ENCODE measurements at regions not wholly inside any gene's neighbourhood (a gene's known extent, or its start where the extent isn't known, plus 50 kb on each side); places are given as distances from the start of the nearest gene placed in this dataset.
A peak's percentile ranks its signal among the peaks of the same experiment; 100 is the strongest.

DNA sequence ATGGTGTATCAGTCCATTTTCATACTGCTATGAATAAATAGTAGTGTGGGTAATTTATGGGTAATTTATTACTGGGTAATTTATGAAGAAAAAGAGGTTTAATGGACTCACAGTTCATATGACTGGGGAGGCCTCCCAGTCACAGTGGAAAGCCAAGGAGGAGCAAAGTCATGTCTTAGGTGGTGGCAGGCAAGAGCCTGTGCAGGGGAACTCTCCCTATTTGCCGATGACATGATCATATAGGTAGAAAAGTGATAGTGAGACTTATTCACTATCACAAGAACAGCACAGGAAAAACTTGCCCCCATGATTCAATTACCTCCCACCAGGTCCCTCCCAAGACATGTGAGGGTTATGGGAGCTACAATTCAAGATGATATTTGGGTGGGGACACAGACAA is 1137.7 kb downstream of the UQCRFS1 start:
- Histone ChIP-seq H3K4me3 (no peak overlapping the region), H3K9me3 (no peaks in the 10 kb centered on the region), H3K36me3 (no peaks in the 10 kb centered on the region), H3K27me3 (no peaks in the 10 kb centered on the region), H3K27ac (no peak overlapping the region), H3K4me1 (no peaks in the 10 kb centered on the region)
- no peak for TF ChIP-seq CTCF (IDR thresholded peaks at IDR 0.05)
- ATAC-seq = no peak
- DNase-seq = no peak
- intact Hi-C loops (cut with DNase I) = no loop called here

GRCh38 chr19:28074773-28075172 is 1138.2 kb downstream of the UQCRFS1 start:
- DNase-seq (no peak), ATAC-seq (no peak)
- H3K27ac ChIP-seq = no peak overlapping the region
- no peak for TF ChIP-seq CTCF (IDR thresholded peaks at IDR 0.05)
- intact Hi-C loops (cut with DNase I) = no loop called here
- no peaks in the 10 kb centered on the region for H3K4me1 ChIP-seq
- H3K4me3 ChIP-seq = no peak overlapping the region
- H3K36me3 ChIP-seq = no peaks in the 10 kb centered on the region
- H3K9me3 ChIP-seq = no peaks in the 10 kb centered on the region
- no peaks in the 10 kb centered on the region for H3K27me3 ChIP-seq

GRCh38 chr19:28067882-28068281 is 1145.1 kb downstream of the UQCRFS1 start:
- no peak overlapping the region for H3K27ac ChIP-seq

GRCh38 chr19:28066988-28067387 is 1146.0 kb downstream of the UQCRFS1 start:
- TF ChIP-seq CTCF (IDR thresholded peaks at IDR 0.05) = no peak
- DNase-seq = no peak
- ATAC-seq = peak; percentile 24
- no peaks in the 10 kb centered on the region for H3K9me3 ChIP-seq
- intact Hi-C loops (cut with DNase I) = no loop called here
- no peaks in the 10 kb centered on the region for H3K36me3 ChIP-seq
- H3K27ac ChIP-seq = no peak overlapping the region
- no peaks in the 10 kb centered on the region for H3K27me3 ChIP-seq
- H3K4me3 ChIP-seq = no peak overlapping the region
- no peaks in the 10 kb centered on the region for H3K4me1 ChIP-seq

More at GRCh38 chr19:28067882-28068281, 1145.1 kb downstream of the UQCRFS1 start:
- no peaks in the 10 kb centered on the region for H3K27me3 ChIP-seq
- H3K4me3 ChIP-seq = no peak overlapping the region
- no peaks in the 10 kb centered on the region for H3K4me1 ChIP-seq
- no peak for TF ChIP-seq CTCF (IDR thresholded peaks at IDR 0.05)
- ATAC-seq (no peak), DNase-seq (no peak)
- intact Hi-C loops (cut with DNase I) = no loop called here
- no peaks in the 10 kb centered on the region for H3K36me3 ChIP-seq
- no peaks in the 10 kb centered on the region for H3K9me3 ChIP-seq

DNA sequence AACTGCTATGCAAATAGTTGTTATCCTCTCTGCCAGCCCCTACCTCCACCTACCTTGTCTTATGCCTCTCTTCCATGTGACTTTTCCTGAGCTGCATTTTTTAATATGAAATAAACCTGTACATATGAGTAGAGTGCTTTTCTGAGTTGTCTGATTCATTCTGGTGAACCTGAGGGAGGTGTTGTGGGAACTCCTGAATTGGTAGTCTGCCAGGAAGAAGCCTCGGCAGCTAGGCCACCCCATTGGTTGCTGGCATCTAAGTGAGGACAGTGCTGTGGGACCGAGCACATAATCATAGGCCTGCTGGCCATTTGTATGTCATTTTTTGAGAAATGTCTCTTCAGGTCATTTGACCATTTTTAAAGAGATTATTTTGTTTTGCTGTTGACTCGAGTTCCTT is 1146.8 kb downstream of the UQCRFS1 start:
- no peaks in the 10 kb centered on the region for H3K36me3 ChIP-seq
- no peaks in the 10 kb centered on the region for H3K9me3 ChIP-seq
- H3K4me1 ChIP-seq = no peaks in the 10 kb centered on the region
- intact Hi-C loops (cut with DNase I) = no loop called here
- H3K27me3 ChIP-seq = no peaks in the 10 kb centered on the region
- H3K27ac ChIP-seq = no peak overlapping the region
- no peak overlapping the region for H3K4me3 ChIP-seq
- no peak for ATAC-seq
- TF ChIP-seq CTCF (IDR thresholded peaks at IDR 0.05) = no peak
- no peak for DNase-seq

GRCh38 chr19:28065026-28065425 is 1147.9 kb downstream of the UQCRFS1 start:
- no peak for TF ChIP-seq CTCF (IDR thresholded peaks at IDR 0.05)
- no peak overlapping the region for H3K4me3 ChIP-seq
- no peaks in the 10 kb centered on the region for H3K9me3 ChIP-seq
- ATAC-seq (no peak), DNase-seq (no peak)
- no peak overlapping the region for H3K27ac ChIP-seq
- no peaks in the 10 kb centered on the region for H3K36me3 ChIP-seq
- intact Hi-C loops (cut with DNase I) = no loop called here
- no peaks in the 10 kb centered on the region for H3K27me3 ChIP-seq
- H3K4me1 ChIP-seq = no peaks in the 10 kb centered on the region

Measured in upper lobe of right lung (tissue), 1 donor.